Jurkat, Clone E6-1 (cell line): ENCODE measurements at regions not wholly inside any gene's neighbourhood (a gene's known extent, or its start where the extent isn't known, plus 50 kb on each side); places are given as distances from the start of the nearest gene placed in this dataset.
"Not testable (repeated sequence)": the region's sequence is repeated elsewhere in the genome, so short reads cannot be mapped to it uniquely, and the experiment has no call there.

ENCODE experiments used
- DNase-seq: peaks from one replicate; pipeline ENCODE4 v3.0.0-alpha.2; 2011; ENCODE audit warnings: low read depth, low spot score
- H3K4me3 ChIP-seq: 2 replicates; pipeline ENCODE4 v1.5.1; 2011; ENCODE audit warnings: mild to moderate bottlenecking, low read length, control low read depth, moderate library complexity

DNA sequence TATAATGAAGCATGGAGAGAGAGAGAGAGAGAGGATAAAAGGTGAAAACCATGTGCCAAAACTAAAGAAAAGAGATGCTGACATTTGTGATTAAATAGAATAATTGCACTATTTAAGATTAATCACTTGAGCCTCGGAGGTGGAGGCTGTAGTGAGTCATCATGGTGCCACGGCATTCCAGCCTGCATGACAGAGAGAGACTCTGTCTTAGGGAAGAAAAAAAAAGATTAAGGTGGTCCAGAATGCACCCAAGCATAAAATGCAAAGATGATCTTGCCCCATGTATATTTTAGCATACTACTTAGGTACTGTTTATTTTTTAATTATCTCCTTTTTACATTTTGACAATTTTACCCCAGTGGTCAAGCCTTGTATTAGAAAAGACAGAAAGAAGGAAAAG lies 742.5 kb downstream of the SPATA31A1 start:
- not testable (repeated sequence) for H3K4me3 ChIP-seq, DNase-seq

DNA sequence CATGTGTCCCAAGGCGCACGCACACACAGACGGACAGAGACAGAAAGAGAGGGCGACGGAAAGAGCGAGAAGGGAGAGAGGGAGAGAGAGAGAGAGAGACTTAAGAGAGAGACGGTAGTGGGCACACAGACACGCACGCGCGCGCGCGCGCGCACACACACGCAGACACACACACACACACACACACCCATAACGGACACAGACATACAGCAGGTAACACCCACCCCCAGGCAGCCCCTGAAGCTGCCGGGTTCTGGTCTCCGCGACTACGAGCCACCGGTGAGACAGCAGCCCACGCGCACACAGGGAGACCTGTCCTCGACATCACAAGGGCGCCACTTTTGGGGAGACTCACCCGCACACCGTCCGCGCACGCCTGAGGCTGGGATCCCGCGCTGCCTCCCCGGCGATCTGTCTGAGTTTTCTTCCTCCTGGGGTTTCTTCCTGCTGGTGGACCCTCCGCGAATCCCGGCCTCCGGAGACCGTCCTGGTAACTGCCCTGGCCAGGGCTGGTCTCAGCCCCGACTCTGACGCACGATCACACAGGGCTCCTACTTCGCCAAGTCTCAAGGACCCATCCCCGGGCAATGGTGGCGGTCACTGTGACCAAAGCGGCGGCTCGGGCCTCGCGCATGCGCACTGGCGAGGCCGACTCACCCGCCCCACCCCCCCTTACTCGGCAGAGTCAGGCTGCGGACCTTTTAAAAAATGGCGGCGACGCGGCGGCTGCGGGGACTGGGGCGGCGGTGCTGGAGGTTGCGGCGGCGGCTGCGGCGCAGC lies 750.7 kb downstream of the SPATA31A1 start:
- not testable (repeated sequence) for DNase-seq

DNA sequence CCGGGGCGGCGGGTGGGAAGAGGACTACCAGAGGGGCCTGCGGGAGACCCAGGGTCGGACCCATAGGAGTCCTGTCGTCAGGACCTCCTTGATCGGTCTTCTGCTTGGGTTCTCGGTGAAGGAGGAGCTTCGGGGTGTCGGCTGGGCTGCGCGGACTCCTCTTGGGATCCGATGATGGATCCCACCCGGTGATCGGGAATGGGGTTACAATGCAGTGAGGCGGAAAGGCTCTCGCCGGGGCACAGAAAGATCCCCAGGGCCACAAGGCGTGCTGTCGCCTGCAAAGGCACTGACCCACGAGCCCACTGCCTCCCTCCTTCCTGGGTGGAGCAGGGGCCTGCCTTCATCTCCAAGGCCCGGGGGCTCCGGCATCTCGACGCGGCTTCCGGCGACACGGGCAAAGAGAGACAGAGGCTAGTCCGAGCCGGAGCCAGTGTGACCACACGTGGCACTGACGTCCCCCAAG lies 751.3 kb downstream of the SPATA31A1 start:
- DNase-seq, result not testable (repeated sequence)
- peak overlapping the region; percentile 35 for H3K4me3 ChIP-seq

More for the DNA sequence above, 750.7 kb downstream of the SPATA31A1 start:
- peak overlapping the region; percentile 52 for H3K4me3 ChIP-seq

DNA sequence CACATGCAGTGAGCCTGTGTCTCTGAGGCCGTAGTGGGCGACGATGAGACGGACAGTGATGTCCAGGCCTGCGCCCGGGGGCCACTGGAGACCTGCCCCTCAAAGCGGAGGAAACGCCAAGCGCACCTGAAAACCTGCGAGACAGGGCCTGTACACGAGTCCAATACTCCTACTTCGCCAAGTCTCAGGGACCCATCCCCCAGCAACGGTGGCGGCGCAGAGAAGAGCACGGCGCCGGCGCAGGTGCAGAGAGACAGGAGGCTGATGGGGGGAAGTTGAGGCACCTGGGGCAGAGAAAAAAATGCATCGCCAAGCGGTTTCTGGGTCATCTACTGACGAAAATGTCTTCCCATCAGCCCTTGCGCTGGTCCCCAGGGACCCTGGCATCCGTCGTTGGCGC lies 751.8 kb downstream of the SPATA31A1 start:
- not testable (repeated sequence) for DNase-seq, H3K4me3 ChIP-seq

DNA sequence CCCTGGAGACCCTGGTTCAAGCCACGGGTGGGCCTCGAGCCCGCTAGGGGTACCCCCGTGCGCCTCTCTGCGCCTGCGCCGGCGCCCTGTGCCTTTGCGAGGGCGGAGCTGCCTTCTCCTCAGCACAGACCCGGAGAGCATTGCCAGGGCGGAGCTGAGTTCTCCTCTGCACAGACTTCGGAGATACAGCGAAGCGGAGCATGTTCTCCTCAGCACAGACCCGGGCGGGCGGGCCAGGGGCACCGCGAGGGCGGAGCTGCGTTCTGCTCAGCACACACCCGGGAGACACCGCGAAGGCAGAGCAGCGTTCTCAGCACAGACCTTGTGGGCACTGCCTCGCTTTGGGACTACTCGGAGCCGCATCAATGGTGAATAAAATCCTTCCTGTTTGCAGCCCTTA lies 753.0 kb downstream of the SPATA31A1 start:
- not testable (repeated sequence) for DNase-seq, H3K4me3 ChIP-seq

DNA sequence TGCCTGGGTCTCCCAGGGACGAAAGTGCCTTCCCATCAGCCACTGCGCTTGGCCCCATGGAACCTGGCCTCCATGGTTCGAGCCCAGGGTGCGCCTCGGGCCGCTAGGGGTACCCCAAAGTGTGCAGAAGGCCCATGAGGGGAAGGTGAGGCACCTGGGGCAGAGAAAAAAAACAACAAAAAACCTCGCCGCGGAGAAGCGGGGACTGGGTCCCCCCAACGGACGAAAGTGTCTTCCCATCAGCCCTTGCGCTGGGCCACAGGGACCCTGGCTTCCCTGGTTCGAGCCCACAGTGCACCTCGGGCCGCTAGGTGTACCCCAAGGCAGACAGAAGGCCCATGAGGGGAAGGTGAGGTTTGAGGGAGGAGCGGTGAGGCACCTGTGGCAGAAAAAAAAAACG lies 755.3 kb downstream of the SPATA31A1 start:
- not testable (repeated sequence) for DNase-seq, H3K4me3 ChIP-seq

DNA sequence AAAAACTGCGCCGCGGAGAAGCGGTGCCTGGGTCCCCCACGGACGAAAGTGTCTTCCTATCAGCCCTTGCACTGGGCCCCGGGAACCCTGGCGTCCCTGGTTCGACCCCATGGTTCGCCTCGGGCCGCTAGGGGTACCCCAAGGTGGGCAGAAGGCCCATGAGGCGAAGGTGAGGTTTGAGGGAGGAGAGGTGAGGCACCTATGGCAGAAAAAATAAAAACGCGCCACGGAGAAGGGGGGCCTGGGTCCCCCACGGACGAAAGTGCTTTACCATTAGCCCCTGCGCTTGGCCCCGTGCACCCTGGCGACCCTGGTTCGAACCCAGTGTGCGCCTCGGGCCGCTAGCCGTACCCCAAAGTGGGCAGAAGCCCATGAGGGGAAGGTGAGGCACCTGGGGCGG lies 756.1 kb downstream of the SPATA31A1 start:
- not testable (repeated sequence) for DNase-seq, H3K4me3 ChIP-seq

DNA sequence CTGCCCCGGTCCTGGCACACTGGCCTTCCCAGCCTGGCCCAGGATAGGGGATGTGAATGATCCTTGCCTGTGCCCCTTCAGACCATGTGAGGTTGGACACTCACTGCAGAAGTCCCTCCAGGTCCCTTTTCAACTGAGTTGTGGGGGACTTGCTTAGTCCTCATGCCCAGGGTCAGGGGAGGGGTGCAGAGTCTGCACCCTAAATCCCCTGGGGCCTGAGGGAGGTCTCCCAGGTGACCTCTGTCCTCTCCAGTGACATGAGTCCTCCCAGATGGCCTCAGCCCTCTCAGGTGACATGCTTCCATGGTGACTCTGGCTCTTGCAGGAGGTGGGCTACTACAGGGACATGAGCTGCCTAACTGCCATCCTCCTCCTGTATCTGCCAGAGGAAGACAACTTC lies 775.1 kb downstream of the SPATA31A1 start:
- H3K4me3 ChIP-seq, DNase-seq: not testable (repeated sequence)

DNA sequence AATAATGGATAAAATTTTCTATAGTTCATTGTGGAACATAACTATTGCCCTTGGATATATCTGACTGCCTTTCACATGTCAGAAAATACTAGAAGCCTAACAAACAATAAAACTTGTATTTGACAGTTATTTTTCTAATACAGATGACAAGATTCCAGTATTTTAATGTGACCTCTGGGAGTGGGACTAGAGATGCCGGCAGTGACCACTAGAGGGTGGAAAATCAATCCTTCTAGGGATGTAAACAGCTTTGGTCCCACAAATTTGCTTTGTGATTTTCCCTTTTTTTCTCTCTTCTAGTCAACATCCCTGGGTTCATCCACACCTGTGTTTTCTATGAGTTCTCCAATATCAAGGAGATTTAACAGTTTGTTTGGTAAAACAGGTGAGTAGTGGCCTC lies 813.7 kb downstream of the SPATA31A1 start:
- not testable (repeated sequence) for DNase-seq, H3K4me3 ChIP-seq

DNA sequence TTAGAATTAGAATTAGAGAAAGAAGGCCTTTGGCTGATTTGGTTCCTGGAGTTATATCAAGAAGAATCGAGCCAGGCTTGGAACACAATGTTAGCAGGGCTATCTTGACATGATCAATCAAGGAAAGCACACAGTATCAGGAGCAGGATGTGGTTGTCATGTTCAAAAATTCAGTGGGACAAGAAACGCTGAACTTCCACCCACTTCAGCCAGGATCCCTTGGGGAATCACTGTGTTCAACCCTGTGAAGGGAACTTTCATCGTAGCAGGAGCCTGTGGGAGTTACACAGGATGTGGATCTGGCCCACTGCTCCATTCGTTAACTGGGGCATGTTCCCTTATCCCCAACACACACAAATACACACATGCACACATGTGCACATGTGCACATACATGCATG lies 817.8 kb downstream of the SPATA31A1 start:
- DNase-seq, result not testable (repeated sequence)

DNA sequence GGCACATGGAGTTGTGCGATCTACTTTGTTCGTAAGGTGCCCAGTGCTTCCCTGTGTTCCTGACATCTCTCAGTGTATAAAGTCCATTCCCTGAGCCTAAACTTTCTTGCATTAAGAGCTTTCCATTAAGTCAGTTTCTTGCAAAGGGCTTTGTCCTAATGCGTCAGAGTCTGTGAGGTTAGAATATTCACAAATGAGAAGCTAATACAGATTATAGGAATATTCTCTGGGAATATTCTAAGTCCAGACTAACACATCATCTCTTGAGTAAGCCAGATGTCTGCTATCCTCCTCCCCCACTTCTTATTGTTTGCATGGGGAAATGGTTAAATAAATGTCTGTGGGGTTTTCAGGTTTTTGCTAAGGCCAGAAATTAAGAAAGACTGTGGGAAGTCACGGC lies 818.6 kb downstream of the SPATA31A1 start:
- H3K4me3 ChIP-seq, DNase-seq: not testable (repeated sequence)

More for the DNA sequence above, 817.8 kb downstream of the SPATA31A1 start:
- not testable (repeated sequence) for H3K4me3 ChIP-seq

DNA sequence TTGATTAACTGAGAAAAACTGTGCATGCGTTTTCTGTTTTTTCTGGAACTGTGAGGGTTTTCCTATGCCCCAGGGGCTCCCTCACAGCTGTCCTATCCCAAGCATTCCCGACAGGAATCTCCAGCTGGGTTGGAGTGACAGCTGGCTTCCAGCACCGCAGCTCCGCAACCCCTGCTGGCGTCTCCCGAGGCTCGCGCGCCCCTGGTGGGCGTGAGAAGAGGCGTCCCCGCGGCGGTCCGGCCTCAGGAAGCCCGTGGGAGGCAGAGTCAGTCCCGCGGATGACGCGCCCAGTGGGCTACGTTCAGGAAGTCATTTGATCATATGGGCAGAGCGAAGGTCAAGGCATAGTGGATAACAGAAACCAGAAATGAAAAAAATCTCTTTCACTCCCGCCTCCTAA lies 821.9 kb downstream of the SPATA31A1 start:
- not testable (repeated sequence) for H3K4me3 ChIP-seq

DNA sequence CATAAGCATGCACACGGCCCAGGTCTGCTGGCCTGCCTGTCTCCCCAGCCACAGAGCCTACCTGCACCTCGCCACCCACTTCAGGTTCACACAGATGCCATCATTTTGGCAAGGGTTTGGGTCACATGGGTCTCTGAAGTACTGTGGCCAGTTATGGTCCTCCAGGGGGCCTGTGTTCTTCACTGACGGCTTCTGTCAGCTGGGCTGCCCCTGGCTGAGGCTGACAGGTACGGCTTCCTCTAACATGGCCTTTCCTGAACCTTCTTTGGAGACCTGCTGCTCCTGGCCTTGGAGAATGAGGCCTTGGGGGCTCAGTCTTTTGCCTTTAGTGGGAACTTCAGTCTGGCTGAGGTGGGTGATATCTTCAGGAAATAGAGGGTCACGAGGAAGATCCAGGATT lies 835.9 kb downstream of the SPATA31A1 start:
- DNase-seq, result not testable (repeated sequence)

More for the DNA sequence above, 821.9 kb downstream of the SPATA31A1 start:
- DNase-seq, result not testable (repeated sequence)

DNA sequence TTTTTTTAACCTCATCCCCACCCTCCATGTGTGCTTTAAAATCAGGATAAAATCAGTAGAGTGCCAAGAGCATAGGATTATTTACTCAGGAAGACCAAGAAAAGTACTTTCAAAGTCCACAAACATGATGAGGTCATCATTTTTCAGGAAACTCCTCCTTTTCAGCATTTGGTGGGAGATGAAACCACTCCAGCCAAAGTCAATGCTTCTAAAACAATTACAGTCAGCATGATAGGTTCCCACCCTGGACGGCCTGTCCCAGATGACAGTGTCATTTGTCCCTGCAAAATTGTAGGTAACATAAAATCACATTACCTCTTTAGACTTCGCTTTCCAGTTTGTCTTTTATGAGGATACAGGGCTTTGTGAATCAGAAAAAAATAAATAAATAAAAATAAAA lies 836.7 kb downstream of the SPATA31A1 start:
- DNase-seq, H3K4me3 ChIP-seq: not testable (repeated sequence)

More for the DNA sequence above, 835.9 kb downstream of the SPATA31A1 start:
- not testable (repeated sequence) for H3K4me3 ChIP-seq

DNA sequence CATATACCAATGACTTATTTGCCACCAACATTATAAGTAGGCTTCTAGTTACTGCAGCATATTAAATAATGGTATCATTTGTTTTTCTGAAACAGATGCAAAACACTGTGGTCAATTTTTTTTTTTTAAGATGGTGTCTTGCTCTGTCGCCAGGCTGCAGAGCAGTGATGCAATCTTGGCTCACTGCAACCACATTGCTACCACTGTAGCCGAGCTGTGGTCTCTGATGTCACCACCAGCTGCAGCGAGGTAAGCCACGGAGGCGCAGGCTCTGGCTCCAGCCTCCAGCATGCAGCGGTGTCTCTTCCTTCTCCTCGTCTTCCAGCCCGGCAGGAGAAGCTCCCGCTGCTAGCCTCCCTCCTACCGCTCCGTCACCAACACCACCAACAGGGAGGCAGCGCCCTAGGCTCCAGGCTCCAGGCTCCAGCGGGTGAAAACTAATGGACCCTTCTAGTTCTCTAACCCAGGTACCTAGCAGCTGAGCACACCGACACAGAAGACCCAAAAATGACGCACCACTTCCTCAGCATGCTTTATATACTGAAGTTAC lies 840.8 kb downstream of the SPATA31A1 start:
- not testable (repeated sequence) for H3K4me3 ChIP-seq, DNase-seq

DNA sequence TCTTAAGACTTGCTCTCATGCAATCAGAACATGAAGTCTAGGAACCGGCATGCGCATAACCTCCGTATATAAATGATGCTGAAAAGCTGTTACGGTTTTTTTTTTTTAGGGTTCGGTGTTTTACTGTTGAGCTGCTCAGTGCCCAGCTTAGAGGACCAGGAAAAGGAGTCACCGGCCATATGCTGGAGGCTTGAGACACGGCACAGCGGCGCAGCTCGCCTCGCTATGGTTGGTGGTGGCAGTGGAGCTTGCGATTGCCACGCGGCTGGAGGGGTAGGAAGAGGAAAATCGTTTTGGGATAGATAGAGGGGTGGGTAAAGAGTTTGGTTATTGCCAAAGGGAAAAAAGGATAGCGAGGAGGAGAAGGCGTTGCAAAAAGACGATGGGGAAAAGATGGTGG lies 841.3 kb downstream of the SPATA31A1 start:
- H3K4me3 ChIP-seq, DNase-seq: not testable (repeated sequence)

DNA sequence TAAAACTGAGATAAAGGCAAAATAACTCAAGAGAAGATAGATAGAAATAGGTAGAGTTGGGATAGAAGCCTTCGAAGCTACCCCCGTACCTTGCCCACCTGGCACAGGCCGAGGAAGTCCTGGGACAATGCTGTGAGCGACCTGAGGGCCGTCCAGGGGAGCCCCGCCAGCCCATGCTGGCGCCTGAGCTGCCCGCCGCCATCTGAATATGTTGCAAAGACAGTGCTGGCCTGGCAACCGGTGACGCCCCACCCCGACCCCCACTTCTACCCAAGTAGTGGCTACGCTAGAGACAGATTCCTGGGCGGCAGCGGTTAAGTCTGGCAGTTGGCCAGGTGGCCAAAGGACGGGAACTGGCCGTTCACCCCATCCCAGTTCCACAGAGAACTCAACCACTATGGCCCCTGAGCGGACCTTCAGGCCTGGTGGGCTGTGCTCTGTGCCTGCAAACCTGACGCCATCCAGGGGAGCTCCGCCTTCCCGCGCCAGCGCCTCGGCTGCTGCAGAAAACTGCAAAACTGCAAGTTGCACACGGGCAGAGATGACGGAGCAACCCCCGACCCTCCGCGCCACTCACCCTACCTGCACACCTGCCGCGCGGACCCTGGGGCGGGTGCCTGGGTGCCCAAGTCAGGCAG lies 866.2 kb downstream of the SPATA31A1 start:
- H3K4me3 ChIP-seq, DNase-seq: not testable (repeated sequence)

DNA sequence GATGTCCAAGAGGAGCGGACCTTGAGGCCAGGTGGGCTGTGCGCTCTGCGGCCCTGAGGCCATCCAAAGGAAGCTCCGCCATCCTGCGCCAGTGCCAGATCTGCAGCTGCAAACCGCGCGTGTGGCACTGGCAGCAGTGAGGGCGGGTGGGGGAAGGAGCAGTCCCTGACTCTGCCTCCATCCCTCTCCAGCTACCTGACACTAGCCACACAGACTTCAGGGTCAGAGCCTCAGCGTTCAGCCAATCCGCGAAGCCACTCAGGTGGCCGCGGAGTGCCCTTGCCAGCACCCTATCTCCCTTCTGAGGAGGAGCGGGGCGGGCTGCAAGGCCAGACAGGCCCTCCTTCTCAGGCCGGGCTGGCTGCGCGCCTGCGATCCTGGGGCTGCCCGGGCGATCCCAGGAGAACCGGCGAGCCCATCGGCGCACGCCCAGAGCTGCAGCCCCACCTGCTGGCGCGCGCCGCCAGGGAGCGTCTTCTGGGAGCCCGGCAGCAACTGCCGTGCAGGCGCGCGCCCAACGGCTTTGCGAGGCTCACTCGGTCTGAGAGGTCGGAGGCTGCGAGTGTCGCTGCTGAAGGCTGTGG lies 867.2 kb downstream of the SPATA31A1 start:
- DNase-seq, H3K4me3 ChIP-seq: not testable (repeated sequence)

DNA sequence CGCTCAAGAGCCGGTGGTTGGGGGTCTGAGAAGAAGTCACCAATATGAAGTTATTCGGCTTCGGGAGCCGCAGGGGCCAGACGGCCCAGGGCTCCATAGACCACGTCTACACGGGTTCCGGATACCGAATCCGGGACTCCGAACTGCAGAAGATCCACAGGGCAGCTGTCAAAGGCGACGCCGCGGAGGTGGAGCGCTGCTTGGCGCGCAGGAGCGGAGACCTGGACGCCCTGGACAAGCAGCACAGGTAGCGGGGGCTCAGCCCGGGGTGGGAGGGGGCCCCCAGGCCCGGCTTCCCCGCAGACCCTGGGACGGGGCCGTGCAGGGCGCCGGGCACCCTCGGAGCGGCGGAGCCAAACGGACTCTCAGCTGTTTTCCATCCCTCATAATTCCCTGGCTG lies 867.9 kb downstream of the SPATA31A1 start:
- not testable (repeated sequence) for H3K4me3 ChIP-seq, DNase-seq
